PFSK-1 (cell line): ENCODE measurements at regions not wholly inside any gene's neighbourhood (a gene's known extent, or its start where the extent isn't known, plus 50 kb on each side); places are given as distances from the start of the nearest gene placed in this dataset.

Experiments used
- FOXP2 ChIP-seq: optimal IDR thresholded peaks from 2 replicates; pipeline ENCODE3; 2011; ENCODE audit warnings: borderline replicate concordance, control low read depth, inconsistent platforms; ENCODE audit not compliant: insufficient read depth; ENCODE audit errors: extremely low read length, extremely low read depth
- POLR2AphosphoS5 ChIP-seq: IDR thresholded peaks from 2 replicates; pipeline ENCODE4 v1.6.1; 2012; ENCODE audit warnings: low read depth, mild to moderate bottlenecking, control low read depth, low read length, moderate library complexity
- SIN3A ChIP-seq: IDR thresholded peaks from 2 replicates; pipeline ENCODE4 v1.6.1; 2012; ENCODE audit warnings: mild to moderate bottlenecking, low read length, moderate library complexity, borderline replicate concordance; ENCODE audit not compliant: insufficient read depth
- TAF1 ChIP-seq: IDR thresholded peaks from 2 replicates; pipeline ENCODE4 v1.6.1; 2012; ENCODE audit warnings: low read length, control low read depth, borderline replicate concordance; ENCODE audit not compliant: insufficient read depth
- TF ChIP-seq, protein P1 (sequence below), 2 experiments: IDR thresholded peaks; 2 replicates each; pipeline versions ENCODE4 v1.6.1 to v1.8.0; 2011 to 2012; ENCODE audit warnings: low read depth in 2 of 2, low read length in 2 of 2, control low read depth in 1 of 2, inconsistent platforms in 1 of 2, mild to moderate bottlenecking in 1 of 2, moderate library complexity in 1 of 2; ENCODE audit not compliant: insufficient read depth in 1 of 2

DNA sequence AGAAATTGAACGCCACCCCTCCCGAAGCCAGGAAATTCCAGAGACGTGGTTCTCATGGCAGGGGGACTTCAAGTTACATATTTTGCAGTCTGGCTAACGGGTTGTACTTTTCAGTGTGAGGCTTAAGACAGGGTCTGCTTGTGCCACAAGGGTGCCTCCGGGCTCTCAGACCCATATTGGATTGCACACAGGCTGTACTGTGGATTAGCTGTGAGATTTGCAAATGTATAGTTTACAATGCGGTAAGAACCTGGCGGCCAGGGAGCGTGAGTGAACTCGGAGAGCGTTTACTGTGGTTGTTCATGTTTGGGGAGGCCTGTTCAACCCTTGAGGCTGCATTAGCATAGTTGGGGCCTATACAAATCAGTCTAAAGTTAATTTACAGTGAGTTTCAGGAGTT is 143.9 kb upstream of the SIX2 start:
- TF ChIP-seq, protein P1, sequence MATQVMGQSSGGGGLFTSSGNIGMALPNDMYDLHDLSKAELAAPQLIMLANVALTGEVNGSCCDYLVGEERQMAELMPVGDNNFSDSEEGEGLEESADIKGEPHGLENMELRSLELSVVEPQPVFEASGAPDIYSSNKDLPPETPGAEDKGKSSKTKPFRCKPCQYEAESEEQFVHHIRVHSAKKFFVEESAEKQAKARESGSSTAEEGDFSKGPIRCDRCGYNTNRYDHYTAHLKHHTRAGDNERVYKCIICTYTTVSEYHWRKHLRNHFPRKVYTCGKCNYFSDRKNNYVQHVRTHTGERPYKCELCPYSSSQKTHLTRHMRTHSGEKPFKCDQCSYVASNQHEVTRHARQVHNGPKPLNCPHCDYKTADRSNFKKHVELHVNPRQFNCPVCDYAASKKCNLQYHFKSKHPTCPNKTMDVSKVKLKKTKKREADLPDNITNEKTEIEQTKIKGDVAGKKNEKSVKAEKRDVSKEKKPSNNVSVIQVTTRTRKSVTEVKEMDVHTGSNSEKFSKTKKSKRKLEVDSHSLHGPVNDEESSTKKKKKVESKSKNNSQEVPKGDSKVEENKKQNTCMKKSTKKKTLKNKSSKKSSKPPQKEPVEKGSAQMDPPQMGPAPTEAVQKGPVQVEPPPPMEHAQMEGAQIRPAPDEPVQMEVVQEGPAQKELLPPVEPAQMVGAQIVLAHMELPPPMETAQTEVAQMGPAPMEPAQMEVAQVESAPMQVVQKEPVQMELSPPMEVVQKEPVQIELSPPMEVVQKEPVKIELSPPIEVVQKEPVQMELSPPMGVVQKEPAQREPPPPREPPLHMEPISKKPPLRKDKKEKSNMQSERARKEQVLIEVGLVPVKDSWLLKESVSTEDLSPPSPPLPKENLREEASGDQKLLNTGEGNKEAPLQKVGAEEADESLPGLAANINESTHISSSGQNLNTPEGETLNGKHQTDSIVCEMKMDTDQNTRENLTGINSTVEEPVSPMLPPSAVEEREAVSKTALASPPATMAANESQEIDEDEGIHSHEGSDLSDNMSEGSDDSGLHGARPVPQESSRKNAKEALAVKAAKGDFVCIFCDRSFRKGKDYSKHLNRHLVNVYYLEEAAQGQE (IDR thresholded peaks at IDR 0.05; ENCODE audit: insufficient read depth in 1 of 2, low read depth in 2 of 2, low read length in 2 of 2) = no peak
- TF ChIP-seq TAF1 = no peak
- no peak for TF ChIP-seq FOXP2
- TF ChIP-seq SIN3A = no peak
- no peak for TF ChIP-seq POLR2AphosphoS5

- TF ChIP-seq TAF1 = no peak
These were observed 143.4 kb upstream of the SIX2 start for GRCh38 chr2:45152691-45153090.

GRCh38 chr2:45145073-45145899 is 136.0 kb upstream of the SIX2 start:
- TF ChIP-seq POLR2AphosphoS5 (no peak), SIN3A (no peak), FOXP2 (no peak), TAF1 (no peak)
- TF ChIP-seq, protein P1 (IDR thresholded peaks at IDR 0.05; ENCODE audit: insufficient read depth in 1 of 2, low read depth in 2 of 2, low read length in 2 of 2) = no peak

DNA sequence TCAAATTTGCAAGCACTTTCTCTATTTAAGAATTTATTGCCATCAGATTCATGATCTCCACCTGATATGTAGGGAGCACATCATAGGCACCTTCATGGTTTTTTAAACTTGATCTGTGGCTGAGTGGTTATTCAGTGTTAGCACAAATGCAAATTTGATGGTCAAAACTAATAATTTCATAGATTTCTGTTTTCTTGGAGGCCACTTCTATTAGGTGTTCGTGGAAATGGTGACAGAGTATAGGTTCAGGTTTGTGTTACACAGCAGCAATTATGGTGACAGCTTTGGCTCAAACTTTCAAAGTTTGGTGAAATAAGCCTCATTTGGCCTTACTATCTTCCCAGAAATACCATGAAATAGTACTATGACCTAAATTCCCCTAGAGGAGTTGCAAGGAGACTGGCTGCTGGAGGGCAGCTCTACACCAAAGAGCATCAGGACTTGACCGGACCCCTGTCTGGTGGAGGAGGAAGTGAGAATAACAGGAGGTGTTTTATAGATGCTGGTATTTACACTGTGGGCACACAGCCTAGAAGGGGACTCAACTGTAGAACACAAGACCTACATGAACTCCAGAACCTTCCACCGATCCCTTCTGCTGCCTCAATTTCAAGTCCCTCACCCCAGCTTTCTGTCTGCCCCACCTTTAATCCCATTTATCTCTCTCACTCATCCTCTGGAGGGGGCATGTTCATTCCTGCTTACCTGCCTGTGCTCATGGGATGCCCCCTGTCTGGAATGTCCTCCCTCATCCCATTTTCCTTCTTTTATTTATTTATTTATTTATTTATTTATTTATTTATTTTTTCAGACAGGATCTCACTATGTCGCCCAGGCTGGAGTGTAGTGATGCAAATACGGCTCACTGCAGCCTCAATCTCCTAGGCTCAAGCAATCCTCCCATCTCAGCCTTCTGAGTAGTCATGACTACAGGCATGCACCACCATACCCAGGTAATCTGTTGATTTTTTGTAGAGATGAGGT is 132.9 kb upstream of the SIX2 start:
- TF ChIP-seq FOXP2 = no peak
- no peak for TF ChIP-seq POLR2AphosphoS5
- TF ChIP-seq, protein P1 (IDR thresholded peaks at IDR 0.05; ENCODE audit: insufficient read depth in 1 of 2, low read depth in 2 of 2, low read length in 2 of 2) = no peak
- TF ChIP-seq TAF1 = no peak
- no peak for TF ChIP-seq SIN3A

- TF ChIP-seq POLR2AphosphoS5 (no peak), TAF1 (no peak), SIN3A (no peak), FOXP2 (no peak)
- TF ChIP-seq, protein P1 (IDR thresholded peaks at IDR 0.05; ENCODE audit: insufficient read depth in 1 of 2, low read depth in 2 of 2, low read length in 2 of 2) = no peak
These were observed 131.4 kb upstream of the SIX2 start for GRCh38 chr2:45140675-45141074.
